Ectodermal cell (in vitro differentiated cells): ENCODE measurements at regions not wholly inside any gene's neighbourhood (a gene's known extent, or its start where the extent isn't known, plus 50 kb on each side); places are given as distances from the start of the nearest gene placed in this dataset.

ENCODE experiments used
- H3K27ac ChIP-seq: 2 replicates; pipeline ENCODE4 v1.7.0; 2013; ENCODE audit warnings: mild to moderate bottlenecking, low read depth, low read length; ENCODE audit not compliant: insufficient read depth, poor library complexity, severe bottlenecking
- H3K27me3 ChIP-seq: 2 replicates; pipeline ENCODE4 v1.7.0; 2013; ENCODE audit warnings: mild to moderate bottlenecking, low read length; ENCODE audit not compliant: insufficient read depth, control insufficient read depth, poor library complexity, severe bottlenecking
- H3K36me3 ChIP-seq: one replicate; pipeline ENCODE4 v1.7.0; 2013; ENCODE audit warnings: low read length; ENCODE audit not compliant: control insufficient read depth, insufficient read depth
- H3K4me1 ChIP-seq: one replicate; pipeline ENCODE4 v1.7.0; 2013; ENCODE audit warnings: low read length; ENCODE audit not compliant: control insufficient read depth, insufficient read depth
- H3K4me3 ChIP-seq: 2 replicates; pipeline ENCODE4 v1.7.0; 2013; ENCODE audit warnings: low read depth, low read length, control low read depth; ENCODE audit not compliant: insufficient read depth
- H3K9me3 ChIP-seq: 2 replicates; pipeline ENCODE4 v1.7.0; 2013; ENCODE audit warnings: mild to moderate bottlenecking, low read length, moderate library complexity; ENCODE audit not compliant: control insufficient read depth
- WGBS, 2 experiments: methylation state at CpG; one replicate each; pipeline ENCODE4 v1.1.7; 2013; ENCODE audit warnings: missing lambda C conversion rate in 2 of 2; 5-methylcytosine and 5-hydroxymethylcytosine counted together

GRCh38 chr6:140043357-140043756 lies 668.9 kb upstream of the CITED2 start:
- Histone ChIP-seq H3K9me3 (no peaks in the 10 kb centered on the region), H3K36me3 (no peaks in the 10 kb centered on the region), H3K4me1 (no peaks in the 10 kb centered on the region), H3K27ac (no peak overlapping the region), H3K27me3 (no peaks in the 10 kb centered on the region), H3K4me3 (no peak overlapping the region)
- WGBS, 2 experiments = 97 to 98% methylated on average over 1 of the region's 1 CpG

GRCh38 chr6:140041571-140042332 lies 667.3 kb upstream of the CITED2 start:
- Histone ChIP-seq H3K4me3 (no peak overlapping the region), H3K36me3 (no peaks in the 10 kb centered on the region), H3K9me3 (no peaks in the 10 kb centered on the region), H3K27ac (no peak overlapping the region), H3K4me1 (no peaks in the 10 kb centered on the region), H3K27me3 (no peaks in the 10 kb centered on the region)
- 86 to 98% methylated on average over 1 of the region's 1 CpG for WGBS, 2 experiments

- no peak overlapping the region for H3K4me3 ChIP-seq
- H3K27me3 ChIP-seq = no peaks in the 10 kb centered on the region
- H3K4me1 ChIP-seq = no peaks in the 10 kb centered on the region
- H3K9me3 ChIP-seq = no peaks in the 10 kb centered on the region
- H3K27ac ChIP-seq = no peak overlapping the region
- no peaks in the 10 kb centered on the region for H3K36me3 ChIP-seq
Measured at GRCh38 chr6:140041056-140041455, 666.6 kb upstream of the CITED2 start.

GRCh38 chr6:140040396-140040795 lies 665.9 kb upstream of the CITED2 start:
- H3K36me3 ChIP-seq = no peaks in the 10 kb centered on the region

GRCh38 chr6:140039364-140039763 lies 664.9 kb upstream of the CITED2 start:
- no peaks in the 10 kb centered on the region for H3K27me3 ChIP-seq
- 90 to 93% methylated on average over 2 of the region's 2 CpGs for WGBS, 2 experiments

More at GRCh38 chr6:140040396-140040795, 665.9 kb upstream of the CITED2 start:
- Histone ChIP-seq H3K27ac (no peak overlapping the region), H3K4me1 (no peaks in the 10 kb centered on the region), H3K9me3 (no peaks in the 10 kb centered on the region), H3K27me3 (no peaks in the 10 kb centered on the region), H3K4me3 (no peak overlapping the region)
- WGBS, 2 experiments = no CpG with 5 or more reads among the region's 1 CpG

GRCh38 chr6:140036196-140036595 lies 661.7 kb upstream of the CITED2 start:
- H3K4me1 ChIP-seq = no peaks in the 10 kb centered on the region
- no peaks in the 10 kb centered on the region for H3K36me3 ChIP-seq

More at GRCh38 chr6:140039364-140039763, 664.9 kb upstream of the CITED2 start:
- no peaks in the 10 kb centered on the region for H3K36me3 ChIP-seq
- H3K9me3 ChIP-seq = no peaks in the 10 kb centered on the region
- H3K4me3 ChIP-seq = no peak overlapping the region
- no peak overlapping the region for H3K27ac ChIP-seq
- H3K4me1 ChIP-seq = no peaks in the 10 kb centered on the region

GRCh38 chr6:140032189-140032588 lies 657.7 kb upstream of the CITED2 start:
- Histone ChIP-seq H3K9me3 (no peaks in the 10 kb centered on the region), H3K27ac (no peak overlapping the region), H3K27me3 (no peaks in the 10 kb centered on the region), H3K4me1 (no peaks in the 10 kb centered on the region), H3K36me3 (no peaks in the 10 kb centered on the region), H3K4me3 (no peak overlapping the region)
- 94 to 96% methylated on average over 2 of the region's 2 CpGs for WGBS, 2 experiments

More at GRCh38 chr6:140036196-140036595, 661.7 kb upstream of the CITED2 start:
- no peaks in the 10 kb centered on the region for H3K9me3 ChIP-seq
- H3K4me3 ChIP-seq = no peak overlapping the region
- WGBS, 2 experiments = 96 to 100% methylated on average over 2 to 3 of the region's 3 CpGs
- no peak overlapping the region for H3K27ac ChIP-seq
- no peaks in the 10 kb centered on the region for H3K27me3 ChIP-seq

- no peaks in the 10 kb centered on the region for H3K27me3 ChIP-seq
- no peak overlapping the region for H3K4me3 ChIP-seq
- H3K4me1 ChIP-seq = no peaks in the 10 kb centered on the region
- no peaks in the 10 kb centered on the region for H3K9me3 ChIP-seq
- H3K36me3 ChIP-seq = no peaks in the 10 kb centered on the region
- WGBS, 2 experiments = 95 to 100% methylated on average over 2 to 3 of the region's 3 CpGs
- H3K27ac ChIP-seq = no peak overlapping the region
Measured at GRCh38 chr6:140029551-140029950, 655.1 kb upstream of the CITED2 start.

GRCh38 chr6:140027219-140027618 lies 652.8 kb upstream of the CITED2 start:
- H3K4me1 ChIP-seq = no peaks in the 10 kb centered on the region
- H3K27ac ChIP-seq = no peak overlapping the region
- WGBS, 2 experiments = 72 to 82% methylated on average over 2 of the region's 2 CpGs
- no peaks in the 10 kb centered on the region for H3K27me3 ChIP-seq
- no peaks in the 10 kb centered on the region for H3K36me3 ChIP-seq
- no peaks in the 10 kb centered on the region for H3K9me3 ChIP-seq
- no peak overlapping the region for H3K4me3 ChIP-seq

GRCh38 chr6:140026546-140026945 lies 652.1 kb upstream of the CITED2 start:
- H3K9me3 ChIP-seq = no peaks in the 10 kb centered on the region
- H3K36me3 ChIP-seq = no peaks in the 10 kb centered on the region
- H3K4me1 ChIP-seq = no peaks in the 10 kb centered on the region
- no peak overlapping the region for H3K4me3 ChIP-seq
- no peaks in the 10 kb centered on the region for H3K27me3 ChIP-seq
- H3K27ac ChIP-seq = no peak overlapping the region
